SJCRH30 (cell line): ENCODE measurements at regions not wholly inside any gene's neighbourhood (a gene's known extent, or its start where the extent isn't known, plus 50 kb on each side); places are given as distances from the start of the nearest gene placed in this dataset.

Experiments used
- DNase-seq, 2 experiments: peaks; one replicate each; pipeline ENCODE4 v3.0.0-alpha.2; 2015 to 2020
- H3K27ac ChIP-seq: fragments of 250-450 bp; sonication (Bioruptor Pico); 2 replicates; pipeline ENCODE4 v1.5.1; 2020; ENCODE audit warnings: mild to moderate bottlenecking, moderate library complexity
- H3K27me3 ChIP-seq: fragments of 250-450 bp; sonication (Bioruptor Pico); 2 replicates; pipeline ENCODE4 v1.5.1; 2020; ENCODE audit warnings: mild to moderate bottlenecking, moderate library complexity
- H3K36me3 ChIP-seq: fragments of 250-450 bp; sonication (Bioruptor Pico); 2 replicates; pipeline ENCODE4 v1.5.1; 2020; ENCODE audit warnings: mild to moderate bottlenecking, moderate library complexity
- H3K4me1 ChIP-seq: fragments of 250-450 bp; sonication (Bioruptor Pico); 2 replicates; pipeline ENCODE4 v1.5.1; 2020; ENCODE audit warnings: mild to moderate bottlenecking, moderate library complexity
- H3K4me3 ChIP-seq: fragments of 250-450 bp; sonication (Bioruptor Pico); 2 replicates; pipeline ENCODE4 v1.5.1; 2020; ENCODE audit warnings: mild to moderate bottlenecking, moderate library complexity
- H3K9me3 ChIP-seq: fragments of 250-450 bp; sonication (Bioruptor Pico); replicated peaks from 2 replicates; pipeline ENCODE4 v1.5.1; 2020; ENCODE audit warnings: mild to moderate bottlenecking, moderate library complexity

- H3K9me3 ChIP-seq = no peaks in the 10 kb centered on the region
- peaks cover 5% of the 10 kb centered on the region for H3K27me3 ChIP-seq
- no peaks in the 10 kb centered on the region for H3K4me1 ChIP-seq
- no peaks in the 10 kb centered on the region for H3K36me3 ChIP-seq
- H3K27ac ChIP-seq = no peak overlapping the region
- no peak for DNase-seq
- no peak overlapping the region for H3K4me3 ChIP-seq
These were observed 210.7 kb downstream of the TFAP2C start for GRCh38 chr20:56839786-56840185.

- no peaks in the 10 kb centered on the region for H3K36me3 ChIP-seq
- no peaks in the 10 kb centered on the region for H3K9me3 ChIP-seq
- H3K27me3 ChIP-seq = peaks cover under 1% of the 10 kb centered on the region; the same call in 1 of the 2 replicates
- H3K4me1 ChIP-seq = no peaks in the 10 kb centered on the region
- H3K27ac ChIP-seq = no peak overlapping the region
- no peak overlapping the region for H3K4me3 ChIP-seq
- DNase-seq = no peak
These were observed 211.7 kb downstream of the TFAP2C start for GRCh38 chr20:56840716-56841261.

- Histone ChIP-seq H3K27me3 (no peaks in the 10 kb centered on the region; the same call in 1 of the 2 replicates), H3K9me3 (no peaks in the 10 kb centered on the region), H3K4me3 (no peak overlapping the region), H3K4me1 (no peaks in the 10 kb centered on the region), H3K36me3 (no peaks in the 10 kb centered on the region), H3K27ac (no peak overlapping the region)
- no peak for DNase-seq
These were observed 212.3 kb downstream of the TFAP2C start for GRCh38 chr20:56841346-56841908.

- Histone ChIP-seq H3K4me1 (no peaks in the 10 kb centered on the region), H3K27ac (no peak overlapping the region), H3K27me3 (no peaks in the 10 kb centered on the region; the same call in 1 of the 2 replicates), H3K36me3 (no peaks in the 10 kb centered on the region), H3K9me3 (no peaks in the 10 kb centered on the region), H3K4me3 (no peak overlapping the region)
- no peak for DNase-seq
These were observed 212.9 kb downstream of the TFAP2C start for GRCh38 chr20:56842056-56842455.

- H3K4me3 ChIP-seq = no peak overlapping the region
- H3K27me3 ChIP-seq = no peaks in the 10 kb centered on the region; the same call in 1 of the 2 replicates
- H3K27ac ChIP-seq = no peak overlapping the region
- H3K9me3 ChIP-seq = no peaks in the 10 kb centered on the region
- no peaks in the 10 kb centered on the region for H3K4me1 ChIP-seq
- H3K36me3 ChIP-seq = no peaks in the 10 kb centered on the region
- no peak for DNase-seq
These were observed 214.3 kb downstream of the TFAP2C start for GRCh38 chr20:56843386-56843785.

GRCh38 chr20:56843817-56844216 lies 214.7 kb downstream of the TFAP2C start:
- no peaks in the 10 kb centered on the region for H3K9me3 ChIP-seq
- H3K4me3 ChIP-seq = no peak overlapping the region
- H3K36me3 ChIP-seq = no peaks in the 10 kb centered on the region
- no peak overlapping the region for H3K27ac ChIP-seq
- H3K4me1 ChIP-seq = no peaks in the 10 kb centered on the region
- peak in 1 of 2 experiments; percentile 36 for DNase-seq
- no peaks in the 10 kb centered on the region; the same call in 1 of the 2 replicates for H3K27me3 ChIP-seq

- H3K27ac ChIP-seq = no peak overlapping the region
- no peaks in the 10 kb centered on the region for H3K36me3 ChIP-seq
- no peak for DNase-seq
- no peak overlapping the region for H3K4me3 ChIP-seq
- H3K27me3 ChIP-seq = no peaks in the 10 kb centered on the region; the same call in 1 of the 2 replicates
- no peaks in the 10 kb centered on the region for H3K4me1 ChIP-seq
- H3K9me3 ChIP-seq = no peaks in the 10 kb centered on the region
These were observed 216.5 kb downstream of the TFAP2C start for GRCh38 chr20:56845546-56846086.

GRCh38 chr20:56848561-56848960 lies 219.5 kb downstream of the TFAP2C start:
- no peaks in the 10 kb centered on the region for H3K36me3 ChIP-seq
- H3K27me3 ChIP-seq = peaks cover 6% of the 10 kb centered on the region; the same call in 1 of the 2 replicates
- H3K9me3 ChIP-seq = peaks cover 5% of the 10 kb centered on the region
- H3K4me1 ChIP-seq = no peaks in the 10 kb centered on the region
- no peak for DNase-seq
- no peak overlapping the region for H3K4me3 ChIP-seq
- H3K27ac ChIP-seq = no peak overlapping the region

- Histone ChIP-seq H3K27me3 (peaks cover 14% of the 10 kb centered on the region), H3K4me3 (no peak overlapping the region), H3K27ac (no peak overlapping the region), H3K4me1 (no peaks in the 10 kb centered on the region), H3K36me3 (no peaks in the 10 kb centered on the region), H3K9me3 (peaks cover 5% of the 10 kb centered on the region)
- no peak for DNase-seq
These were observed 222.4 kb downstream of the TFAP2C start for GRCh38 chr20:56851552-56851951.

GRCh38 chr20:56855708-56856107 lies 226.6 kb downstream of the TFAP2C start:
- no peak for DNase-seq
- Histone ChIP-seq H3K4me1 (no peaks in the 10 kb centered on the region), H3K9me3 (peaks cover 5% of the 10 kb centered on the region), H3K36me3 (no peaks in the 10 kb centered on the region), H3K4me3 (no peak overlapping the region), H3K27me3 (peaks cover 46% of the 10 kb centered on the region), H3K27ac (no peak overlapping the region)

- Histone ChIP-seq H3K9me3 (no peaks in the 10 kb centered on the region), H3K27me3 (peaks cover 60% of the 10 kb centered on the region), H3K4me3 (no peak overlapping the region), H3K4me1 (no peaks in the 10 kb centered on the region), H3K27ac (no peak overlapping the region), H3K36me3 (no peaks in the 10 kb centered on the region)
- DNase-seq = no peak
These were observed 228.8 kb downstream of the TFAP2C start for GRCh38 chr20:56857950-56858349.

- peaks cover 72% of the 10 kb centered on the region for H3K27me3 ChIP-seq
- no peak for DNase-seq
- no peaks in the 10 kb centered on the region for H3K36me3 ChIP-seq
- H3K9me3 ChIP-seq = no peaks in the 10 kb centered on the region
- H3K4me3 ChIP-seq = no peak overlapping the region
- H3K27ac ChIP-seq = no peak overlapping the region
- no peaks in the 10 kb centered on the region for H3K4me1 ChIP-seq
These were observed 230.1 kb downstream of the TFAP2C start for GRCh38 chr20:56859039-56859800.

GRCh38 chr20:56859801-56860261 lies 230.7 kb downstream of the TFAP2C start:
- Histone ChIP-seq H3K27me3 (peaks cover 75% of the 10 kb centered on the region), H3K36me3 (no peaks in the 10 kb centered on the region), H3K27ac (no peak overlapping the region), H3K4me3 (no peak overlapping the region), H3K9me3 (no peaks in the 10 kb centered on the region), H3K4me1 (no peaks in the 10 kb centered on the region)
- DNase-seq = no peak

- H3K27ac ChIP-seq = no peak overlapping the region
- DNase-seq = no peak
- H3K36me3 ChIP-seq = no peaks in the 10 kb centered on the region
- no peaks in the 10 kb centered on the region for H3K9me3 ChIP-seq
- H3K27me3 ChIP-seq = peaks cover 81% of the 10 kb centered on the region
- H3K4me3 ChIP-seq = no peak overlapping the region
- H3K4me1 ChIP-seq = no peaks in the 10 kb centered on the region
These were observed 231.3 kb downstream of the TFAP2C start for GRCh38 chr20:56860413-56860812.

GRCh38 chr20:56861590-56861989 lies 232.5 kb downstream of the TFAP2C start:
- Histone ChIP-seq H3K9me3 (no peaks in the 10 kb centered on the region), H3K27me3 (peaks cover 81% of the 10 kb centered on the region), H3K4me3 (no peak overlapping the region), H3K4me1 (no peaks in the 10 kb centered on the region), H3K27ac (no peak overlapping the region), H3K36me3 (no peaks in the 10 kb centered on the region)
- no peak for DNase-seq
